ENCODE measurements at regions not wholly inside any gene's neighbourhood (a gene's known extent, or its start where the extent isn't known, plus 50 kb on each side); places are given as distances from the start of the nearest gene placed in this dataset.

DNA sequence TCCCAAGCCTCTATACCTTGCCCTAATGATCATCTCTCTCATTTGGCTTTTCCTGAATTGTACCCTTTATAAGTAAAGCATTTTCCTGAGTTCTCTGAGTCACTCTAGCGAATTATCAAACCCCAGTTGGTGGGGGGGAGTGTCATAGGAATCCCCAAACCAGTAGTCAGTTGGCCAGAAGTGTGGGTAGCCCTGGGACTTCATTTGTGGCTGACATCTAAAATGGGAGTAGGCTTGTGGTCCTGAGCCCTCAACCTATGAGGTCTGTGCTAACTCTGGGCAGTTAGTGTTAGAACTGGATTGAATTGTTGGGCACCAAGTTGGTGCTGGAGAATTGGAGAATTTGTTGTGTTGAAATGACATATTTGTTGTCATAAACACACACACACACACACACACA, 91.3 kb downstream of the BBS10 start:
- DNase-seq (ENCODE audit: low spot score), result no peak

DNA sequence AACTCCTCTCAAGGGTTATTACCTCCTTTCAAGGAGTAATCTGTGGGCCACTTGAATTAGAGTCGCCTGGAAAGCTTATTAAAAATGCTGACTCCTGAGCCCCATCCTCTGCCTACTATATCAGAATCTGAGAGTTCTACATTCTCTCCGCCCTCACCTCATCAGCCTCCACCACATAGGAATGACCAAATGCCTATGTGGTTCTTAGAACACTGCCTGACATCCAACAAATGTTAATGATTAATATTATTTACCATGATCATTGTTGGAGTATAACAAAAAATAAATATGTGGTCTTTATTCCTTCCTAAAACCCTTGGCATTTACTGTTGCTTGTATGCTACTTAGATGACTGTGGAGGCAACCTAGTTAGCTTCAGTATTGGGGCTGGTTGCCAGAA, 91.9 kb downstream of the BBS10 start:
- DNase-seq (ENCODE audit: low spot score), result no peak

DNA sequence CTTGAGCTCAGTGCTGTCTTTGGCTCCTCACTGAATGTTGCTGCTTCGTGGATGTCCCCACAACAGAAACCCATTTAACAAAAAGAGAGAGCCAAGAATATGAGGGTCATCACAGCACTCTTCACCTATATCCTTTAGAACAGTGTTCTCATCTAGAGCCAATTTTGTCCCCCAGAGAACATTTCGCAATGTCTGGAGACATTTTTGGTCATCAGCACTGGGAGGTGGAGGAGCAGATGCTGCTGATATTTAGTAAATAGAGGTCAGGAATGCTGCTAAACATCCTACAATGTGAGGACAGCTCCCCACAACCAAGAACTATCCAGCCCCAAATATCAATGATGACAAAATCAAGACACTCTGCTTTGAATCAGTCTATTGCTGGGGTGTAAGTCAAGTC, 92.5 kb downstream of the BBS10 start:
- DNase-seq (ENCODE audit: low spot score), result no peak

DNA sequence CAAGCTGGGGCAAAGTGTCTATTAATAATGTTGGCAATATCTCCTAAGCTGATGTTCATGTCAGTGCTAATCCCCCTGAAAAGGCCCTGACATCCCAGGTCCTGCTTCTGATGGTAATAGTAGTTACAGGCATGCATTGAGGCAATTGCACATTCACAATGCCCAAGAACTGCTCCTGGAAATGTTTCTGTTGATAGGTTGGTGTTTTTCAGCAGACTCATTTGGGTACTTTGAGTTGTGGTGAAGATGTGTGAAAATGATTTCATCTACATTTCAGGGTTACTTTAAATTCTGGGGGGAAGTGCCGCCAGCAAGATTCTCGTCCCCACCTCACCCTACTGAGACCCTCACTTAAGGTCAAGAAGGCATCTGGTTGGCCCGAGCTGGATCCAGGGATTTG, 92.9 kb downstream of the BBS10 start:
- no peak for DNase-seq (ENCODE audit: low spot score)

DNA sequence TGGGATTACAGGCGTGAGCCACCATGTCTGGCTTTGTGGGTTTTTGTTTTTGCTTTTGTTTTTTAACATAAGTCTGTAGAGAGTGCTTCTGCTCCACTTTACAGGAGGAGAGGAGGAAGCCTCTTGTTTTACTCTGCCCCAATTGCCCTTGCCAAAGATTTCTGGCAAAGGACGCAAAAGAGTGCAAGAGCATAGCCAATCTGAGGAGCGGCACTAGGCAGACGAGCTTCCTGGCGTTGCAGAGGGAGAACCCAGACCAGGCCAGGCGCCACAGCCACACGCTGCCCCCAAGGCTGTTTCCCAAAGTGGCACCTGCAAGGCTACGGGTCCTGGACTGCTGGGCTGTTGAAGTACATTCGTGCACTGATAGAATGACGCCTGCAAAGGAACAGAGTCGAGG, 96.2 kb downstream of the BBS10 start:
- no peak for DNase-seq (ENCODE audit: low spot score)

DNA sequence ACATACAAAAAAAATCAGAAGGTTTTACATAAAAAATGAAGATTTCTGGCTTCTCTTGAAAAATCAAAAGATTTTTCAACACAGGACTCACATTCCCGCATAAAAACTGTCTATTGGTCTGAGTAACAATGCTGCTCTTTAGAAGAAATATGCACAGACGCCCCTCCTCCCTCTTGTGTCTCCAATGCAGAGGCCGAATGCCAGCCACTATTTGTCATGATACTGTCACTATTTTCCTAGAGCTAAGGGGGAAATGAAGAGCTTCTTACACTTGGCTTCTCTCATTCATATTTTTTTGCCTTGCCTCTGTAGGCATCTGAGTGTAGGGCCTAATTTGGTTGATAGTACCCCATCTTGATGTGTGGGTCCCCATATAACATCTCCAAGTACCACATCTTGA, 98.0 kb downstream of the BBS10 start:
- no peak for DNase-seq (ENCODE audit: low spot score)

DNA sequence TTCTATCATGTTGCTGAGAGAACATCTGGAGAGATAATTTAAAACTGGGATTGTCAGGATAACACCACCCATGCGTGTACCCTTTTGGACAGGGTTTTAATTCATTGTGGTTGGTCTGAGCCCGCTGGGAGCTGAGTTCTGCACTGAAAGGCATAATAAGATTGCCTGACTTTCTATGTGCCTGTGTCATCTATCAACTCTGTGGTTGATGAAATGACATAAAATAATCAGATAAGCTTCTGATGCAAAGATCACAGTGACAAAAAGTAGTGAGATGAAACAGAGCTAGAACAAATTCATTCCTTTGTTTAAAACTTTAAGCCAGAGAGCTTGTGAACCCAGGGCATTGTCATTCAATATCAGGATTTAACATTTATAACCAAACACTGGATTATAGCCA, 98.7 kb downstream of the BBS10 start:
- DNase-seq (ENCODE audit: low spot score), result no peak

DNA sequence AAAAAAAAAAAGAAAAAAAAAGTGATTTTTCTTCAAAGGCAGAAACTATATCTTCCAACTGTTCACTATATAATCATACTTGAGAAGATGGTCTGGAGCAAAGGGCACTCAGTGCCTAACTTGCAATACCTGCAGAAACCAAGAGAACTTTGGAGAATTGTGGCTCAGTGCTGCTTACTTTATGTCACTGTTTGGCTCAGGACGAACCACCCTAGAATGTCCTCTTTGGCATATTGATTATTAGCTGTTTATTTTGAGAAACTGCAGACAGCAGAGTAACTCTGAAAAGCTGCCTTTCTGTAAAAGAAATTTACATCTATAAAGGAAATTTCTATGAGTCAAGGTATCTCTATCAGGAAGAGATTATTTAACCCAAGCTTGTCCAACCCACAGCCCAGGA, 100.2 kb downstream of the BBS10 start:
- DNase-seq (ENCODE audit: low spot score), result no peak

DNA sequence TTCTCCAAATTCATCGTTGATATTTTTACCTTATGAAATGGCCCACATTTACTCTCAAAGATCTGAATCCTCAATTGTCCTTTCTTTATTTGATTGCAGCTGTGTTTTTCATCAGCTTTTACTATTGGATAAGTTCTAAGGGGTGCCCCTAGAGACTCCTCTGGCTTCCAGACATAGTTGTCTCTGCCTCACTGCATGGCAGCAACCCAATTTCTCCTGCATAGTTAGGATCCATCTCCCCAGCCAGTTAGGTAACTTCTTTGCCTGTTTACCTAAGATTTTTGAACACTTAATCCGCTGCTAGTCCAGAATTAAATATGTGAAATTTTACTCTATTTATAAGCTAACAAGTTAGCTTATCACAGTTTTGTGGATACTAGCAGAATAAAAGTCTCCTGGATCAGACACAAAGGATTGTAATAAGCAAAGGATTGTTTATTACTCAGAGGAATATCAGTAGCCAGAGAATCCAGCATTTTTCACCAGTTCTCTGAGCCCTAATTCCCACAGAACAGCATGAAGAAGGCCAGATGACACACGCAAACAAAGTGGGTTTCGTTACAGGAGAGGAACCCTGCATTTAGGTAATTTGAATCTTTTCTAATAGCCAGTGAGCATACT, 101.1 kb downstream of the BBS10 start:
- no peak for DNase-seq (ENCODE audit: low spot score)

DNA sequence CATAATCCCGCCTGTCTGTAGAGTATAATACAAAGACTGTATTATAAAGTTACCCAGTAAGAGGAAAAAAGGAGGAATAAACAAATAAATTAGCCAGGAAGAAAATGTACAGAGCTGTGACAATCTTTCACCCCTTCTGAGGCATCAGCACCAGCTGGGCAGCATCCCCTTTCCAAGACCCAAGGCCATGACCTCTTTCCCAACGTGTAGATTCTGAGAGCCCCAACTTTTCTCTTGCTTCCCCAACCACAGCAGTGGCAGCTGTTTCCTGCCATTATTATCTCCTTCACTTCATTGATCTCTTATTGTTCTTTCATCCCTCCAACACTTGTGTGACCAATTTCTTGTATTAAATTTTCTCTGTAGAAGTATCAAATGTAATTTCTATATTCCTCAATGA, 101.6 kb downstream of the BBS10 start:
- no peak for DNase-seq (ENCODE audit: low spot score)

DNA sequence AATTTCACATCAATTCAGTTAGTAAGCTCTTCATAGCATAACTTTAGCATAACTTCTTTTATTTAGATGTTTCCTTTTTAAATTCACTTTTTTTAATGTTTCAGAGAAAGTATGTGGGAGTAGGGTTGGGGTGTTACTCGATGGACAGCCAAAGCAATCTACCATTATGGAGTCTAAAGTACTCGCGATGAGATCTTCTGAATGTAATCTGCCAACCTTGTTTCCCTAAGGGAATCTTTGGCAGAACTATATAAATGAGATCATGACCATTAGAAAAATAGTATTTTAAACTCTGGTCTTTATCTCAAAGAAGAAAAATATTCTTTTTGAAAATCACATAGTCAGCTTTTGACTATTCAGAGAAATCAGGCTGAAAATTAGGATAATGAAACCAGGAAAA, 103.9 kb downstream of the BBS10 start:
- DNase-seq (ENCODE audit: low spot score), result no peak

DNA sequence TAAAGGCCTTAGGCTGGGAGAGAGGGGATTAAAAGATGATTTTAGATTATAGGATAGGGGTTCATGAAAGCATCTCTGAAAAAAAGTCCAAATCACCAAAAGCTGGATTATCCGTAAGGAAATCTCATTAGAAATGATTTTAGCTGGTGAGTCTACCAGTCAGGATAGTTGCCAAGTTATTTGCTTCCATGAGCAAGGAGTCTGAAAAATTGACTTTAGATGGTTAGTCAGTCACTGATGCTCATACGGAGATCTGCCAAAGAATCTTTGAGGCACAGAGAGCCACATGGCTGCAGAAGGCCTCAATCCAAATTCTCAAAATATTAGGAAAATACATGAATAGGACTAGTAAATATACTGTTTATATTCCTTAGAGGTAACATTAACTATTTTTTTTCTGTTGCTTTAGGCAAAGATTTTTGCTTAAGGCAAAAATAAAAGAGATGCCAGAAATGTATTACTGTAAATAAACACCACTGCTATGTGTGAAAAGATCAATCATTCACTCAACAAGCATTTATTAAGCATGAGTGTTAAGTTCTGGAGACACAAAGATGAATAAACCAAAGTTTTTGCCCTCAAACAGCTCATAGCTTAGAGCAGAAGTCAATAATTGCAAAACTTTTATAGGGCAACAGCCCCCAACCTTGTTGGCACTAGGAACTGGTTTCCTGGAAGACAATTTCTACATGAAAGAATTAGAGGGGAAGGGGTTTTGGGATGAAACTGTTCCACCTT, 105.2 kb downstream of the BBS10 start:
- no peak for DNase-seq (ENCODE audit: low spot score)

DNA sequence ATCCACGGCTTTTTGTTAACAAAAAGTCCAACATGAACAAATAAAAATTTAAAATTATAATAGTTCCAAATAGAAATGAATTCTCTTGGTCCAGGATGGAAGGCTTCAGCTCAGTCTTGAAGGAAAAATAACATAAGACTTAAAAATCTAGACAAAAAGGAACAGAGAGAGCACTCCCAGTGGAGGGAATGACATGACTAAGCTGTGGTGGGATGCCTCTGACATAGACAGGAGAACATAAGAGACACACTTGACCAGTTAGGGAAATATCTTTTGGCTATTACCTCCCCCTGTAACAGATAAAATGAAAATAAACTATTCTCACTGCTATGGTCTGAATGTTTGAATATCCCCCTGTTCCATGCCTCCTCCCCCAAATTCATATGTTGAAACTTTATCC, 106.8 kb downstream of the BBS10 start:
- no peak for DNase-seq (ENCODE audit: low spot score)

DNA sequence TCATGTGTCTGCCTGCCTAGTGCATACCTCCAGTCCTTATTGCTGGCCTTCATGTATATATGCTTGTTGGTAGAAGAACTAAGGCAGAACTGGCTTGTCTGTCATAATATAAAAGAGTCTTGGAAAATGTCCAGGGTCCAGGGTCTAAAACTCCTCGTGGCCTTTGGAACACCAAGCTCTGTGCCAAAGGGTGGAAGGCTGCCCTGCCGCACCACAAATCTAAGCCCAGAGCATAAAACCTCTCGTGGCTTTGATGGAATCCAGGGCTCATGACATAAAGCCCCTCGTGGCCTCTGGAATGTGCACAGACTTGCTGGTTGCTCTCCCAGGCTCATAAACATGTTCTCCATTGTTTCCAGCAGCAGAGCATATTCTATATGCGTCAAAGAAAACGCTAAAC, 107.9 kb downstream of the BBS10 start:
- no peak for DNase-seq (ENCODE audit: low spot score)

DNA sequence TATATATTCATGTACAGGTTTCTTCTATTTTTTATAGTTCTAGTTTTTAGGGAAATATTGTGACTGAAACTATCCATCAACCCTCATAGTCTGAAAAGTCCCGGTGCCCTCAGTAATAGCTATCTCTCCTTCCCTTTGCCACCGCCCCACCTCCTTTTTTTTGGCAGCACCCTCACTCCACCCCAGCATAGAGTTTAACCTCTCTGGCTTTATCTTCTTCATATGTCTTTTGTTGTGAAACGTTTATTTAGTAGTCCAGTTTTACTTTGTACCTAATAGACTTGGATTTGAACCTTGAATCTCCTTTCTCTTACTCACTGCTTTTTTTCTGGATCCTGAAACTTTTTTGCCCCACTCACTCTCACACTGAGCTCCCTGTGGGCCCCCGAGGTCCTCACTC, 109.5 kb downstream of the BBS10 start:
- DNase-seq (ENCODE audit: low spot score), result no peak

DNA sequence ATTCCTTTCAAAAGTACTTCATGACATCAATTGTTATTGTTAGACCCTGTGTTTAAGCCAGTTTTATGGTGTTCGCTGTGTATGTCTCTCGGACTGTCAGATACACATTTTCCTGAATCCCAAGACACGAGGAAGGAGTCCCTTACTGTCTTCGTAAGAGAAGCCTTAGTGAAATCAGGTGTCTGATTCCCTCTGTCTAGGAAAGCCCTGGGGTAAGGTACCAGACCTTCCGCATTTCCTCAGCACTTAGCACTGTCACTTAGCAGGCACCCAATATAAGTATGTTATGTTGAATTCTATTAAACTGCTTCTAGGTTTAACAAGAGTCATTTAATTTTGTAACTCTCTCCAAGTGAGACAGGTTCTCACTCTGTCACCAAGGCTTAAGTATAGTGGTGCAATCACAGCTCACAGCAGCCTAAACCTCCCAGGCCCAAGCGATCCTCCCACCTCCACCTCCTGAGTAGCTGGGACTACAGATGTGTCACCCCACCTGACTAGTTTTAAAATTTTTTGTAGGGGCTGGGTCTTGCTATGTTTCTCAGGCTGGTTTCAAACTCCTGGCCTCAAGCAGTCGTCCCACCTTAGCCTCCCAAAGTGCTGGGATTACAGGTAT, 111.0 kb downstream of the BBS10 start:
- no peak for DNase-seq (ENCODE audit: low spot score)

DNA sequence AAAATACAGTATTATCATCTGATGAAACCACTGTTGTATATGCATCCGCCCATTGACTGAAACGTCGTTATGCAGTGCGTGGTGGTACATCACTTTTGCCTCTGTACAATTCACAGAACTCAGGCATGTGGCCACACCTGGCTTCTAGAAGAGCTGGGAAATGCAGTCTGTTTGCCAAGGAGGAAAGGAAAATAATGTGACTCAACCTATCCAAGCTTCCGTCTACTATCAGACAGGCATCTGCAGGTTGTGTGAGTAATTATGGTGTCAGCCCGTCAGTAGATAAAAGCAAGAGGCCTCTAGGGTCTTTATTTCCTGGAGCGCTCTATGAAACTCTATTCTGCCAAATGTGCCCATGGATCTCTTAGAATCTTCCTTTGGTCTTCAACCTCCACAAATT, 111.6 kb downstream of the BBS10 start:
- DNase-seq (ENCODE audit: low spot score), result no peak

DNA sequence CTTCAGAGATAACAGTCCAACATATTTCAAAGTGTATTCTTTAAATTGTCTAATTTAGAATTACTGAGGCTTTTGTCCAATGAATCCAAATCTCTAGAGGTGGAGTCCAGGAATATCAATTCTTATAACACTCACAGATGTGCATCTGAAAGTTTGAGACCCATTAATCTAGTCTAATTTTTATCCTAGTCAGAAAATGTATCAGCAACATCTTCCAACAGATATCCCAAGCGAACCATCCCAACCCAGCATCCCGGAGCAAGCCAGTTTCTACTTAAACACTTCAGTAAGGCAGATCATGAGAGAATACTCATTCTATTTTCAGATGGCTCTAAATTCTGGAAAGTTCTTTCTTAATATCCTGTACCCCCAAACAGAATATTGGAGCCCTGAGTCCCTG, 113.5 kb downstream of the BBS10 start:
- no peak for DNase-seq (ENCODE audit: low spot score)

DNA sequence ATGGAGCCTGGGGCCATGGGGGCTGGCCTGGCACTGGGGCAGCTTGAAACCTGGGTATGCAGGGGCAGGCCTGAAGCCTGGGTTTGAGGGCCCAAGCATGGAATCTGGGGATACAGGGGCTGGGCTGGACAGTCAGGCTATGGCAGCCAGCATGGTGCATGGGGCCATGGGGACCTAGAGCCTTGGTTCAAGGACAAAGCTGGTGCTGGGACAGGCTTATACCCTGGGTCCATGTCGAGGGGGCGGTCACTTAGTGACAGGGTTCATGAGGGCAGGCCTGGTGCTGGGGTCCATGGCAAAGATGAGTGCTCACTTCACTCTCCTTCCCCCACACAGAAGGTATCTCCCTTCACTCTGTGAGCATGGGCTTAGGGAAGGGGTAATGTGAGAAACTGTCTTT, 116.2 kb downstream of the BBS10 start:
- DNase-seq (ENCODE audit: low spot score), result no peak

DNA sequence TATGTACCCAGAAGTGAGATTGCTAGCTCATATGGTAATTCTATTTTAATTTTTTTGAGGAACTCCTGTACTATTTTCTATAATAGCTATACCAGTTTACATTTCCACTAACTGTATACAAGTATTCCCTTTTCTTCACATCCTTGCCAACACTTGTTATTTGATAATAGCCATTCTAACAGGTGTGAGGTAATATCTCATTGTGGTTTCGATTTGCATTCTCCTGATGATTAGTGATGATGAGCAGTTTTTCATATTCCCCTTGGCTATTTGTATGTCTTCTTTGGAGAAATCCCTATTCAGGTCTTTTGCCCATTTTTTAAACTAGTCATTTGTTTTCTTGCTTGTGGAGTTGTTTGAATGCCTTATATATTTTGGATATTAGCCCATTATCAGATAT, 121.3 kb downstream of the BBS10 start:
- no peak for DNase-seq (ENCODE audit: low spot score)

DNA sequence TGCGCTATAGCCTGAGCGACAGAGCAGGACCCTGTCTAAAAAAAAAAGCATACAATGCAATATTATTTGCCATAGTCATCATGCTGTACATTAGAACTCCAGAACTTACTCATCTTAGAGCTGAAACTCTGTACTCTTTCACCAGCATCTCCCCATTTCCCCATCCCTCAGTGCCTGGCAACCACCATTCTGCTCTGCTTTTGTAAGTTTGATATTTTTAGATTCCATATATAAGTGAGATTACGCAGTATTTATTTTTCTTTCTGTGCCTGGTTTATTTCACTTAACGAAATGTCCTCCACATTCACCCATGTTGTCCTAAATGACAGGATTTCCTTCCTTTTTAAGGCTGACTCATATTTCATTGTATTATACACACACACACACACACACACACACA, 121.8 kb downstream of the BBS10 start:
- no peak for DNase-seq (ENCODE audit: low spot score)

DNA sequence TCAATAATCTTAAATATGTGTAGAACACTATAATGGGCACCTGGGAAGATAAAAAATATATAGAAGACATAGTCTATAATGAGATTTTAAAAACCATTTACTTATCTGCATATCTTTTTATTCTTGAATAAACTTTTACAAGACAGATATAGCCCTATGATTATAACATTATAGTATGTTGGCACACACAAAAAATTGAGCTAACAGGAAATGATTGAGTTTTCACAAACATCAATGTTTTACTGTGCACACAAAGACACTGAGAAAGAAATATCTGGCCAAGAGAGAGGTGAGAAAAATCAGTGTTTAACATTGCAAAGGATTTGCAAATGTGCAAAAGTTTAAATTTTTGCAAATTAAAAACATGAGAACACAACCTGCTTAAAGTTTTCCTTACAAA, 124.3 kb downstream of the BBS10 start:
- DNase-seq (ENCODE audit: low spot score), result no peak

DNA sequence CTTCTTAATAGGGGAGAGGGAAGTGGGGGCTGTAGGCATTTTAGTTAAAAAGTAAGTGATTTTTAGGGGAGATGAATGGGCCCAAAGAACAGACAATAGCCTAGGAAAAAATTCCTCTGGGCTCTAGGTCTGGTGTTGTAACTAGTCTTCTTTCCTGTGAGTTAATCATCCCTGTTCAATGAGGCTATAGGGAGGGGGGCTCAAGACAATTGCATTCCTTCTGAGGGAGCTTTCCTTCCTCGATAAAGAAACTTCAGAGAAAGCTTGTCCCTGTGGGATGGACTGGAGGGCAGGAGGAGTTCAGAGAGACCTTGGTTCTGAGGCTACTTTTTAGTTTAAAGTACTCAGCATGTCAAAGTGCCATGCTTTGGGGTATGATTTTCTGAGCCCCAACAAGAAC, 127.2 kb downstream of the BBS10 start:
- peak; percentile 25 for DNase-seq (ENCODE audit: low spot score)

DNA sequence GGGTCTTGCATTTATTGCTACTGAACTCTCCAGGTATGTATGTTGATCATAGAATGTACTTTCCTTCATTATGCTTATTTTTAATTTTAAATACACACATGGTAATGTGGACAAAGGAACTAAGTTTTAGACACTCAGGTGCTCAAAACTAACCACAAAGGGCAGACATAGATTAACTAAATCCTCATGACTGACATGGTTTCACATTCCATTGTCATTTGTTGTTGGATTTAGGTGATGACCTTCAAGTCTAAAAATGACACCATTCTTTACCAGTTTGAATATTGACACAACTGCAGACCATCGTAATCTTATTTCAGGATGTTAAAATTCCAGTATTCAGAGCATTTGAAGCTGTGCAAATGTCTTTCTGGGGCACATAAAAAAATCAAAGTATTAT, 128.4 kb downstream of the BBS10 start:
- no peak for DNase-seq (ENCODE audit: low spot score)
